MCF 10A (cell line): ENCODE measurements at regions not wholly inside any gene's neighbourhood (a gene's known extent, or its start where the extent isn't known, plus 50 kb on each side); places are given as distances from the start of the nearest gene placed in this dataset.
"Not testable (repeated sequence)": the region's sequence is repeated elsewhere in the genome, so short reads cannot be mapped to it uniquely, and the experiment has no call there.

Source experiments
- BruUV-seq: library from RNA; stranded (reverse); fragments of 400-500 nt; replicated peaks from 2 replicates; lab custom pipeline; 2021; lab: Mats Ljungman, UMichigan
- CTCF ChIA-PET: fragments of 300-600 bp; sonication (Branson Sonifier 250); formaldehyde crosslinking; extraction: SDS; loops from one replicate; lab custom pipeline; 2021; ENCODE audit warnings: antibody characterized with exemption, inconsistent platforms; lab: Yijun Ruan, JAX
- POLR2A ChIA-PET: fragments of 300-600, 350-650 bp; sonication (Branson Sonifier 250); formaldehyde crosslinking; extraction: SDS; loops from one replicate; lab custom pipeline; 2020; ENCODE audit warnings: antibody characterized with exemption, inconsistent platforms; lab: Yijun Ruan, JAX
- DNase-seq: peaks from one replicate; pipeline ENCODE4 v3.0.0-alpha.2; 2018; ENCODE audit not compliant: unreplicated experiment
- H3K27ac Mint-ChIP-seq: one replicate; pipeline ENCODE4 v1.8.0; 2022; ENCODE audit warnings: mild to moderate bottlenecking, low read depth, mixed read lengths; ENCODE audit not compliant: unreplicated experiment
- H3K27me3 Mint-ChIP-seq: one replicate; pipeline ENCODE4 v1.8.0; 2022; ENCODE audit warnings: mixed read lengths; ENCODE audit not compliant: insufficient read depth, unreplicated experiment
- H3K36me3 Mint-ChIP-seq: one replicate; pipeline ENCODE4 v1.8.0; 2022; ENCODE audit warnings: mild to moderate bottlenecking, moderate library complexity, mixed read lengths; ENCODE audit not compliant: insufficient read depth, unreplicated experiment
- H3K4me1 Mint-ChIP-seq: one replicate; pipeline ENCODE4 v1.8.0; 2022; ENCODE audit warnings: mixed read lengths; ENCODE audit not compliant: insufficient read depth, unreplicated experiment
- H3K4me3 Mint-ChIP-seq: one replicate; pipeline ENCODE4 v1.8.0; 2022; ENCODE audit warnings: mild to moderate bottlenecking, moderate library complexity, mixed read lengths; ENCODE audit not compliant: unreplicated experiment
- H3K9me3 Mint-ChIP-seq: one replicate; pipeline ENCODE4 v1.8.0; 2022; ENCODE audit warnings: mixed read lengths; ENCODE audit not compliant: unreplicated experiment
- intact Hi-C: fragments of 100-400 bp; cut with micrococcal nuclease; formaldehyde crosslinking; loops from 2 replicates; pipeline ENCODE4 v1.14.1; 2022
- TF ChIP-seq, protein P1 (sequence below): fragments of 200-600 bp; IDR thresholded peaks from one replicate; pipeline ENCODE4 v1.8.0; 2022; ENCODE audit warnings: antibody characterized with exemption, mild to moderate bottlenecking; ENCODE audit not compliant: unreplicated experiment

DNA sequence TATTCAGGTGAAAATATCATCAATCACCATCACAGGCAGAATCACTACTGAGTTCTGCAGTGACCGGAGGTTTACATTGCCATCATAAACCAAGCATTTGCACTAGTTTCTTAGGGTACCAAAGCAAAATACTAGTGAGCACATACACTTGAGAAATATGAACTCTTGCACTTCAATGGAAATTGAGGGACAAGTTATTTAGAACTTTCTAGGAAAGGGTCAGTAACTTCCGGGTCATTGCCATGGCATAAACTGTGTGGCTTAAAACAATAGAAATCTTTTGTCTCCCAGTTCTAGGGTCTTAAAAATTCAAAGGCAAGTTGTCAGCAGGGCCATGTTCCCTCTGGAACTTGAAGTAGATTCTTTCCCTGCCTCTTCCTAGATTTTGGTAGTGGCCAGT, 197.5 kb downstream of the ZC3H11B start:
- no TSS peak for BruUV-seq
- H3K4me3 Mint-ChIP-seq: no peak overlapping the region
- no peaks in the 10 kb centered on the region for H3K9me3 Mint-ChIP-seq
- DNase-seq: no peak
- intact Hi-C loops: loop anchor here (10.0 kb wide), 3 partner anchors 149 to 1161 kb away; no protein-coding TSS in a partner anchor
- CTCF ChIA-PET: interaction anchor here (0.8 to 5.6 kb wide), 5 partner anchors 13 to 1131 kb away, joined by 3 to 63 read pairs (median 4); no protein-coding TSS in a partner anchor
- H3K4me1 Mint-ChIP-seq: no peaks in the 10 kb centered on the region
- peaks cover 74% of the 10 kb centered on the region for H3K27me3 Mint-ChIP-seq
- no peak overlapping the region for H3K27ac Mint-ChIP-seq
- TF ChIP-seq, protein P1, sequence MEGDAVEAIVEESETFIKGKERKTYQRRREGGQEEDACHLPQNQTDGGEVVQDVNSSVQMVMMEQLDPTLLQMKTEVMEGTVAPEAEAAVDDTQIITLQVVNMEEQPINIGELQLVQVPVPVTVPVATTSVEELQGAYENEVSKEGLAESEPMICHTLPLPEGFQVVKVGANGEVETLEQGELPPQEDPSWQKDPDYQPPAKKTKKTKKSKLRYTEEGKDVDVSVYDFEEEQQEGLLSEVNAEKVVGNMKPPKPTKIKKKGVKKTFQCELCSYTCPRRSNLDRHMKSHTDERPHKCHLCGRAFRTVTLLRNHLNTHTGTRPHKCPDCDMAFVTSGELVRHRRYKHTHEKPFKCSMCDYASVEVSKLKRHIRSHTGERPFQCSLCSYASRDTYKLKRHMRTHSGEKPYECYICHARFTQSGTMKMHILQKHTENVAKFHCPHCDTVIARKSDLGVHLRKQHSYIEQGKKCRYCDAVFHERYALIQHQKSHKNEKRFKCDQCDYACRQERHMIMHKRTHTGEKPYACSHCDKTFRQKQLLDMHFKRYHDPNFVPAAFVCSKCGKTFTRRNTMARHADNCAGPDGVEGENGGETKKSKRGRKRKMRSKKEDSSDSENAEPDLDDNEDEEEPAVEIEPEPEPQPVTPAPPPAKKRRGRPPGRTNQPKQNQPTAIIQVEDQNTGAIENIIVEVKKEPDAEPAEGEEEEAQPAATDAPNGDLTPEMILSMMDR: no peak
- no peaks in the 10 kb centered on the region for H3K36me3 Mint-ChIP-seq
- POLR2A ChIA-PET: no interaction called here

DNA sequence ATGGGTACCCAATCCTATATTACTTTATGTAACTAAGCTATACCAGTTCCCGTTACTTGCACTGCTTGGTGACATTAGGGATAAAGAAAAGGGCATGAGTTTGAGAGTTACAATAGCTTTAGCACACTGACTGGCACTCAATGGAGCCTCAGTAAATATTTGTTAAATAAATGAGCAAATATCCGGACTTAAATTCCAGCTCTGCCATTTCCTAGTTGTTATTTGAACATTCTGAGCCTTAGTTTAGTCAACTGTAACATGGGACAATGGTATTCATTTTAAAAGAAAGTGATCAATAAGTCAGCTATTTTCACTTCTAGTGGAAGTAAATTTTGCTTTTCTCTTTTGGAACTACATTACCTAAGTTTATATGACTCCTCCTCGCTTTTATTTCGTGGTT, 198.7 kb downstream of the ZC3H11B start:
- Mint-ChIP-seq H3K27me3 (peaks cover 70% of the 10 kb centered on the region), H3K27ac (no peak overlapping the region), H3K9me3 (no peaks in the 10 kb centered on the region), H3K36me3 (no peaks in the 10 kb centered on the region), H3K4me3 (no peak overlapping the region), H3K4me1 (no peaks in the 10 kb centered on the region)
- no peak for DNase-seq
- no TSS peak for BruUV-seq
- CTCF ChIA-PET: interaction anchor here (0.5 to 1.4 kb wide), 7 partner anchors 8 to 1926 kb away, joined by 3 to 5 read pairs (median 3); no protein-coding TSS in a partner anchor
- POLR2A ChIA-PET: no interaction called here
- TF ChIP-seq, protein P1: no peak
- intact Hi-C loops: loop anchor here (10.0 kb wide), 3 partner anchors 151 to 1159 kb away; no protein-coding TSS in a partner anchor

DNA sequence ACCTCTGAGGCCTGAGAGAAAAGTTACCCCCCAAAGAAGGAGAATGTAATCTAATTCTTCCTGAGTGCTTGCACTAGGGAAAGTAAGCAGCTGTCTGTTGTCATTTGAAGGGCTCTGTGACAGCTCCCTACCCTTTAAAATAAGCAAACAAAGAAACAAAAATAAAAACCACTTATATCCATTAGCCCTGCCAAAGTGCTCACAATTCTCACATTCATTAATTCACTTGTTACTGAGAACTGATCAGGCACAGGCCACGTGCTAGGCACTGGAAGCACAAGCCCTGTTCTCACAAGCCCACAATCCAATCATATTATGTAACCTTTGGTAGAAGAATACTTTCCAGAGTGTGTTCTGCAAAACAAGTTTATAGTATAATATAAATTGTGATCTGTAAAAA, 199.4 kb downstream of the ZC3H11B start:
- Mint-ChIP-seq H3K27me3 (peaks cover 70% of the 10 kb centered on the region), H3K36me3 (no peaks in the 10 kb centered on the region), H3K4me3 (no peak overlapping the region), H3K27ac (no peak overlapping the region), H3K4me1 (no peaks in the 10 kb centered on the region), H3K9me3 (no peaks in the 10 kb centered on the region)
- TF ChIP-seq, protein P1: no peak
- ChIA-PET CTCF (interaction anchor here (0.6 to 1.6 kb wide), 3 partner anchors 11 to 153 kb away, joined by 3 to 5 read pairs (median 4); no protein-coding TSS in a partner anchor), POLR2A (no interaction called here)
- DNase-seq: no peak
- intact Hi-C loops: loop anchor here (10.0 kb wide), 3 partner anchors 151 to 1159 kb away; no protein-coding TSS in a partner anchor
- BruUV-seq: no TSS peak

DNA sequence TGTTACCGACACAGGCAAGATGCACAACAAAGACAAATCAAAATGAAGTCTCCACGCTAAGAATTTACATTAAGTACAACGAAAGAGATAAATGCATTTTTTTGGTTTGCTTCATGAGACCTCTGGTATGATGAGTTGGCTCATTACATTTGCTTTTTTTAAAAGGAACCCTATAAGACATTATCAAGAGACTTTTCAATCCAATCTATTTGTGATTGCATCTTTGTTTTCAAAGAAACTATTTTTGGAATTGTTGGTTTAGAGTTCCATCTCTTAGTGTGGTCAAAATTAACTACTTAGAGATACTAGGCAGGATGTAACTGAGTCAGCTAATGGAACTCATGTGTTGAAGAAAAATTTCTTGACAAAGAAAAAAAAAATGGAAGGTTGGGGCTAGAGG, 200.1 kb downstream of the ZC3H11B start:
- H3K4me3 Mint-ChIP-seq: no peak overlapping the region
- intact Hi-C loops: loop anchor here (10.0 kb wide), 3 partner anchors 152 to 1158 kb away; no protein-coding TSS in a partner anchor
- BruUV-seq: no TSS peak
- H3K27ac Mint-ChIP-seq: no peak overlapping the region
- no peaks in the 10 kb centered on the region for H3K9me3 Mint-ChIP-seq
- H3K27me3 Mint-ChIP-seq: peaks cover 70% of the 10 kb centered on the region
- no peak for DNase-seq
- ChIA-PET POLR2A (no interaction called here), CTCF (interaction anchor here (0.8 to 1.9 kb wide), 3 partner anchors 154 to 1082 kb away, joined by 3 to 4 read pairs (median 4); no protein-coding TSS in a partner anchor)
- no peaks in the 10 kb centered on the region for H3K4me1 Mint-ChIP-seq
- TF ChIP-seq, protein P1: no peak
- H3K36me3 Mint-ChIP-seq: no peaks in the 10 kb centered on the region

DNA sequence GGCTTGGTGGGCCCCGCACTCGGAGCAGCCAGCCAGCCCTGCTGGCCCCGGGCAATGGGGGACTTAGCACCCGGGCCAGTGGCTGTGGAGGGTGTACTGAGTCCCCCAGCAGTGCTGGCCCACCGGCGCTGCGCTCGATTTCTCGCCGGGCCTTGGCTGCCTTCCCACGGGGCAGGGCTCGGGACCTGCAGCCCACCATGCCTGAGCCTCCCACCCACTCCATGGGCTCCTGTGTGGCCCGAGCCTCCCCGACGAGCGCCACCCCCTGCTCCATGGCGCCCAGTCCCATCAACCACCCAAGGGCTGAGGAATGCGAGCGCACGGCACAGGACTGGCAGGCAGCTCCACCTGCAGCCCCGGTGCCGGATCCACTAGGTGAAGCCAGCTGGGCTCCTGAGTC, 202.2 kb downstream of the ZC3H11B start:
- CTCF ChIA-PET: interaction anchor here (0.6 kb wide), 1 partner anchor 1098 kb away, joined by 3 read pairs; no protein-coding TSS in a partner anchor
- H3K4me3 Mint-ChIP-seq, BruUV-seq, POLR2A ChIA-PET, H3K36me3 Mint-ChIP-seq, H3K4me1 Mint-ChIP-seq, H3K27ac Mint-ChIP-seq, H3K9me3 Mint-ChIP-seq, DNase-seq: not testable (repeated sequence)
- intact Hi-C loops: loop anchor here (10.0 kb wide), 3 partner anchors 154 to 1156 kb away; no protein-coding TSS in a partner anchor
- peaks cover 70% of the 10 kb centered on the region for H3K27me3 Mint-ChIP-seq
